Neuronal stem cell (in vitro differentiated cells): ENCODE measurements at regions not wholly inside any gene's neighbourhood (a gene's known extent, or its start where the extent isn't known, plus 50 kb on each side); places are given as distances from the start of the nearest gene placed in this dataset.
A peak's percentile ranks its signal among the peaks of the same experiment; 100 is the strongest.

ENCODE experiments used
- DNase-seq: peaks from one replicate; pipeline ENCODE4 v3.0.0-alpha.2; 2013; ENCODE audit warnings: low spot score
- H2AFZ ChIP-seq: one replicate; pipeline ENCODE4 v1.6.1; 2013; ENCODE audit warnings: mild to moderate bottlenecking, low read length, inconsistent platforms
- H2AK5ac ChIP-seq: 2 replicates; pipeline ENCODE4 v1.6.1; 2013; ENCODE audit warnings: low read depth, mild to moderate bottlenecking, inconsistent platforms, low read length, moderate library complexity, mixed read lengths
- H2BK120ac ChIP-seq: 2 replicates; pipeline ENCODE4 v1.6.1; 2013; ENCODE audit warnings: low read depth, mild to moderate bottlenecking, inconsistent platforms, low read length, moderate library complexity, mixed read lengths
- H2BK12ac ChIP-seq: one replicate; pipeline ENCODE4 v1.6.1; 2013; ENCODE audit warnings: low read length, inconsistent platforms
- H2BK15ac ChIP-seq: 2 replicates; pipeline ENCODE4 v1.6.1; 2013; ENCODE audit warnings: mild to moderate bottlenecking, low read length, inconsistent platforms, mixed read lengths
- H2BK5ac ChIP-seq: one replicate; pipeline ENCODE4 v1.6.1; 2013; ENCODE audit warnings: inconsistent platforms, mild to moderate bottlenecking, low read length, moderate library complexity
- H3K14ac ChIP-seq: one replicate; pipeline ENCODE4 v1.6.1; 2013; ENCODE audit warnings: low read length, inconsistent platforms
- H3K18ac ChIP-seq: 2 replicates; pipeline ENCODE4 v1.6.1; 2013; ENCODE audit warnings: low read length, inconsistent platforms
- H3K23ac ChIP-seq: 2 replicates; pipeline ENCODE4 v1.6.1; 2013; ENCODE audit warnings: low read depth, mild to moderate bottlenecking, mixed read lengths, low read length, inconsistent platforms; ENCODE audit not compliant: poor library complexity
- H3K27ac ChIP-seq: replicated peaks from 3 replicates; pipeline ENCODE4 v1.5.1; 2013; ENCODE audit warnings: low read length, inconsistent platforms
- H3K27me3 ChIP-seq, 3 experiments: 2 replicates each; pipeline ENCODE4 v1.6.1; 2013; ENCODE audit warnings: low read length in 3 of 3, mild to moderate bottlenecking in 2 of 3, inconsistent platforms in 1 of 3, low read depth in 1 of 3, mixed read lengths in 1 of 3, moderate library complexity in 1 of 3; ENCODE audit not compliant: control insufficient read depth in 3 of 3, insufficient read depth in 3 of 3
- H3K36me3 ChIP-seq, 2 donors: replicated peaks in 1 of 2; 2 replicates each; pipeline ENCODE4 v1.6.1; 2013; ENCODE audit warnings: low read length in 2 of 2; ENCODE audit not compliant: control insufficient read depth in 2 of 2, insufficient read depth in 2 of 2
- H3K4ac ChIP-seq: 2 replicates; pipeline ENCODE4 v1.6.1; 2013; ENCODE audit warnings: inconsistent platforms, mild to moderate bottlenecking, low read length, moderate library complexity
- H3K4me1 ChIP-seq, 2 donors: 1 replicate in 1 of 2; 2 replicates in 1 of 2; pipeline ENCODE4 v1.6.1; 2013; ENCODE audit warnings: low read length in 2 of 2, low read depth in 1 of 2; ENCODE audit not compliant: control insufficient read depth in 2 of 2, insufficient read depth in 1 of 2
- H3K4me2 ChIP-seq: one replicate; pipeline ENCODE4 v1.6.1; 2013; ENCODE audit warnings: mild to moderate bottlenecking, low read length, inconsistent platforms; ENCODE audit not compliant: insufficient read depth, poor library complexity, severe bottlenecking
- H3K4me3 ChIP-seq, 2 donors: 2 replicates each; pipeline ENCODE4 v1.5.1; 2013; ENCODE audit warnings: low read length in 2 of 2, mild to moderate bottlenecking in 2 of 2, inconsistent platforms in 1 of 2, moderate library complexity in 1 of 2
- H3K79me1 ChIP-seq: one replicate; pipeline ENCODE4 v1.6.1; 2013; ENCODE audit warnings: low read depth, mild to moderate bottlenecking, inconsistent platforms, low read length, moderate library complexity
- H3K9ac ChIP-seq: one replicate; pipeline ENCODE4 v1.6.1; 2013; ENCODE audit warnings: mild to moderate bottlenecking, low read depth, low read length, inconsistent platforms; ENCODE audit not compliant: poor library complexity
- H3K9me3 ChIP-seq, 2 donors: replicated peaks in 1 of 2; 2 replicates each; pipeline versions ENCODE3 to v1.6.1; 2013; ENCODE audit warnings: low read length in 2 of 2, mild to moderate bottlenecking in 2 of 2, inconsistent platforms in 1 of 2, low read depth in 1 of 2, mixed read lengths in 1 of 2, moderate library complexity in 1 of 2; ENCODE audit not compliant: control insufficient read depth in 2 of 2, insufficient read depth in 1 of 2
- H4K8ac ChIP-seq: one replicate; pipeline ENCODE4 v1.6.1; 2013; ENCODE audit warnings: low read depth, mild to moderate bottlenecking, inconsistent platforms, low read length, moderate library complexity
- H4K91ac ChIP-seq: one replicate; pipeline ENCODE4 v1.6.1; 2013; ENCODE audit warnings: low read length, low read depth, mild to moderate bottlenecking, inconsistent platforms; ENCODE audit not compliant: poor library complexity
- WGBS, 2 donors: extraction: QIAGEN DNeasy Blood & Tissue Kit; methylation state at CpG; one replicate each; pipeline ENCODE4 v1.1.7; 2013; ENCODE audit warnings: missing lambda C conversion rate in 2 of 2, mixed read lengths in 1 of 2; ENCODE audit not compliant: insufficient read length in 2 of 2, insufficient replicate concordance in 1 of 2; ENCODE audit errors: extremely low coverage in 2 of 2; 5-methylcytosine and 5-hydroxymethylcytosine counted together

DNA sequence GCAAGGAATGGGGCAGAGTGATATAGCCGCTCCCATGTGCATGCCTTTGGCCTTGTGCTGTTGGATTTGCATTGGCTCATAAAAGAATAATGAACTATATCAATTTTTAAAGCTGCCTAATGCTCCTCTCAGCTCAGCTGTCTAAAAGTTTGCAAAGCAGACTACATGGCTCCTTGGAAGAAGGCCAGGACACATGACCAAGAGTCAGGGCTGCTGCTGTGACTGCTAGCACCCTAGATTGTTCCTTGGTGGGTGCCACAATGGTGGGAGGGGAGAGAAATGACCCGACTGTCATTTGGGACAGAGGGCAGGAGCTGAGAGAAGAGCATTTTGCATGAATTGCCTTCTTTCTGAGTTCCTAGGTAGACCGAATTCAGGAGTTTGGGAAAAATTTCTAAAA lies 307.9 kb downstream of the PDCD6IP start:
- Histone ChIP-seq H3K4me3 (no peak overlapping the region), H3K27ac (no peak overlapping the region), H2BK15ac (no peak overlapping the region), H4K91ac (no peak overlapping the region), H2BK120ac (no peak overlapping the region), H3K9ac (no peak overlapping the region), H3K4me1 (no peaks in the 10 kb centered on the region), H3K27me3 (no peaks in the 10 kb centered on the region), H2BK5ac (no peak overlapping the region), H2BK12ac (no peak overlapping the region), H3K18ac (no peak overlapping the region), H2AFZ (no peak overlapping the region), H4K8ac (no peak overlapping the region), H3K14ac (no peak overlapping the region), H3K4ac (no peak overlapping the region), H3K4me2 (no peak overlapping the region), H2AK5ac (no peak overlapping the region), H3K36me3 (no peaks in the 10 kb centered on the region), H3K9me3 (no peaks in the 10 kb centered on the region), H3K79me1 (no peaks in the 10 kb centered on the region), H3K23ac (no peak overlapping the region)
- WGBS, 2 donors: no CpG with 5 or more reads among the region's 3 CpGs
- no peak for DNase-seq

DNA sequence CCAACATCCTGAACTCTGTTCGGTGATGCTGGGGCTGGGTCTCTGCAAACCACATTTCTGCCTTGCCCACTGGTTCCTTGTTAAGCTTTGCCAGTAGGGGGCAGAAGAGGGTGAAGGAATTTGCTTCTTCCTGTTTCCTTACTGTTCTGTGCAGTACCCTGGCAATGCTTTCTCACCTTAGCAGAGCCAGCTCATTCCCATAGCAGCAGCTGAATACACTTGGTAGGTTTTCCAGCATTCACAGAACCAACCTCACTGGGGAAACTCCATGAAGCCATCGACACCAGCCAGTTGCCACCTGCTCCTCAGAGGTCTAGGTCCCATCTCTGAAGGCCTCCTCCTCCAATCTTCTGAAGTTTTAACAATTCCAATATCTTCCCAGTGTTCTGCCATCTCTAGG lies 308.4 kb downstream of the PDCD6IP start:
- H2AK5ac ChIP-seq: no peak overlapping the region
- H3K14ac ChIP-seq: no peak overlapping the region
- no peaks in the 10 kb centered on the region for H3K79me1 ChIP-seq
- H4K8ac ChIP-seq: no peak overlapping the region
- H3K4me3 ChIP-seq: no peak overlapping the region
- H3K36me3 ChIP-seq: no peaks in the 10 kb centered on the region
- H2BK120ac ChIP-seq: no peak overlapping the region
- no peaks in the 10 kb centered on the region for H3K27me3 ChIP-seq
- no peaks in the 10 kb centered on the region for H3K4me1 ChIP-seq
- no peak overlapping the region for H2BK15ac ChIP-seq
- no peaks in the 10 kb centered on the region for H3K9me3 ChIP-seq
- no peak overlapping the region for H3K4me2 ChIP-seq
- H3K18ac ChIP-seq: no peak overlapping the region
- no peak overlapping the region for H2BK12ac ChIP-seq
- no peak overlapping the region for H2AFZ ChIP-seq
- H3K4ac ChIP-seq: no peak overlapping the region
- WGBS, 2 donors: no CpG with 5 or more reads among the region's 2 CpGs
- no peak overlapping the region for H3K27ac ChIP-seq
- no peak overlapping the region for H4K91ac ChIP-seq
- H3K9ac ChIP-seq: no peak overlapping the region
- peak; percentile 39 for DNase-seq
- no peak overlapping the region for H2BK5ac ChIP-seq
- H3K23ac ChIP-seq: no peak overlapping the region

DNA sequence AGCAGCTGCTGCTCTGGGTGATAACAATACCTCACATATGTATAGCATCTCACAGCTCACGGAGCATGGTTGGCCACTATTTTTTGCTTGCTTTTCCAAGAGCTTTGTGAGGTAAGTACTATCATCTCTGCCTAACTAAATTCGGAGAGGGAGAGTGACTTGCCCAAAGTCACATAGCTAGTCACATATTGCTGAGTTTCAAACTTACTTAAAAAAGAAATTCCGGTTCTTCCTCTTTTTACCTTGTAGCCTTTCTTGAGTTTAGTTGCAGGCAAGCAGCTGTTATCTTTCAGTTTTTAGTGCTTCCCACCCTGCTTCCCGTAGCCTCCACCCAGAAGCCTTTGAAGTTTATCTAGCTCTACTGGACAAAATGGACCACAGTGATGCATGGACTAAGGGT lies 309.2 kb downstream of the PDCD6IP start:
- no CpG with 5 or more reads among the region's 4 CpGs for WGBS, 2 donors
- Histone ChIP-seq H3K23ac (no peak overlapping the region), H4K91ac (no peak overlapping the region), H2BK5ac (no peak overlapping the region), H3K4me3 (no peak overlapping the region), H3K18ac (no peak overlapping the region), H3K4me2 (no peak overlapping the region), H4K8ac (no peak overlapping the region), H3K27me3 (no peaks in the 10 kb centered on the region), H2BK15ac (no peak overlapping the region), H2AK5ac (no peak overlapping the region), H2AFZ (no peak overlapping the region), H3K4ac (no peak overlapping the region), H3K9ac (no peak overlapping the region), H2BK12ac (no peak overlapping the region), H3K36me3 (no peaks in the 10 kb centered on the region), H3K27ac (no peak overlapping the region), H3K9me3 (no peaks in the 10 kb centered on the region), H3K79me1 (no peaks in the 10 kb centered on the region), H2BK120ac (no peak overlapping the region), H3K4me1 (no peaks in the 10 kb centered on the region), H3K14ac (no peak overlapping the region)
- DNase-seq: no peak

DNA sequence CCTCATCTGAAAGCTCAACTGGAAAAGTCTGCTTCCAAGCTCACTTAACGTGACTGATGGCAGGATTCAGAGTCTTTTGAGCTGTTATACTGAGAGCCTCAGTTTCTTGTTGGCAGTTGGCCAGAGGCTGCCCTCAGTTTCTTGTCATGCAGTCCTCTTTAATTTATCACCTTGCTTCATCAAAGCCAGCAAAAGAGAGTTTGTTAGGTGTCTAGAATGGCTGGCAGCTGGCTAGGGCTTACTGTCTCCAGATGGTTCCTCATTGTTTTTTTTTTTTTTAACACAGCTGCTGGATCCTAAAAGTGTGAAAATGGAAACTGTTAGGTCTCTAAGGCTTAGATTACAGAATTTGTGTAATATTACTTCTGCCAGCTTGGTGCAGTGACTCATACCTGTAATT lies 310.6 kb downstream of the PDCD6IP start:
- WGBS, 2 donors: no CpG with 5 or more reads among the region's 1 CpG
- no peak overlapping the region for H2BK120ac ChIP-seq

More for the DNA sequence above, 310.6 kb downstream of the PDCD6IP start:
- Histone ChIP-seq H4K91ac (no peak overlapping the region), H3K4me1 (no peaks in the 10 kb centered on the region), H3K27me3 (no peaks in the 10 kb centered on the region), H3K18ac (no peak overlapping the region), H2AK5ac (no peak overlapping the region), H3K27ac (no peak overlapping the region), H2BK5ac (no peak overlapping the region), H3K79me1 (no peaks in the 10 kb centered on the region), H3K4me3 (no peak overlapping the region), H3K23ac (no peak overlapping the region), H3K9me3 (no peaks in the 10 kb centered on the region), H3K36me3 (no peaks in the 10 kb centered on the region), H3K4me2 (no peak overlapping the region), H3K4ac (no peak overlapping the region), H2BK15ac (no peak overlapping the region), H3K9ac (no peak overlapping the region), H4K8ac (no peak overlapping the region), H3K14ac (no peak overlapping the region), H2BK12ac (no peak overlapping the region), H2AFZ (no peak overlapping the region)
- DNase-seq: no peak
